KMS-11 (cell line): ENCODE measurements at regions not wholly inside any gene's neighbourhood (a gene's known extent, or its start where the extent isn't known, plus 50 kb on each side); places are given as distances from the start of the nearest gene placed in this dataset.

Source experiments
- H2AFZ ChIP-seq: fragments of 200-600 bp; sonication (generic); 2 replicates; pipeline ENCODE4 v1.6.1; 2016; ENCODE audit warnings: antibody characterized with exemption, mixed run types, low read depth
- H3K27ac ChIP-seq: fragments of 200-600 bp; sonication (generic); 2 replicates; pipeline ENCODE4 v1.6.1; 2016; ENCODE audit warnings: mild to moderate bottlenecking, mixed run types
- H3K27me3 ChIP-seq: fragments of 200-600 bp; sonication (generic); 2 replicates; pipeline ENCODE4 v1.6.1; 2017; ENCODE audit warnings: mild to moderate bottlenecking, low read depth, mixed run types, moderate library complexity; ENCODE audit not compliant: insufficient read depth
- H3K36me3 ChIP-seq: fragments of 200-600 bp; sonication (generic); 2 replicates; pipeline ENCODE4 v1.6.1; 2017; ENCODE audit warnings: mild to moderate bottlenecking, mixed run types; ENCODE audit not compliant: insufficient read depth
- H3K4me1 ChIP-seq: fragments of 200-600 bp; sonication (generic); 2 replicates; pipeline ENCODE4 v1.6.1; 2016; ENCODE audit warnings: mild to moderate bottlenecking, low read depth, mixed run types; ENCODE audit not compliant: poor library complexity, severe bottlenecking
- H3K4me2 ChIP-seq: fragments of 200-600 bp; sonication (generic); 2 replicates; pipeline ENCODE4 v1.7.0; 2016; ENCODE audit warnings: mild to moderate bottlenecking, mixed run types
- H3K4me3 ChIP-seq: fragments of 200-600 bp; sonication (generic); IDR thresholded peaks from 2 replicates; pipeline ENCODE4 v1.6.1; 2017; ENCODE audit warnings: low read depth, low read length, mixed read lengths; ENCODE audit not compliant: insufficient read depth
- H3K79me2 ChIP-seq: fragments of 200-600 bp; sonication (generic); 2 replicates; pipeline ENCODE4 v1.6.1; 2016; ENCODE audit warnings: low read depth, mixed run types; ENCODE audit not compliant: insufficient read depth
- H3K9ac ChIP-seq: fragments of 200-600 bp; sonication (generic); 2 replicates; pipeline ENCODE4 v1.6.1; 2016; ENCODE audit warnings: mild to moderate bottlenecking, mixed run types
- H4K20me1 ChIP-seq: fragments of 200-600 bp; sonication (generic); 2 replicates; pipeline ENCODE4 v1.6.1; 2016; ENCODE audit warnings: mild to moderate bottlenecking, mixed run types; ENCODE audit not compliant: insufficient read depth
- TF ChIP-seq, protein P1 (sequence below): fragments of 200-600 bp; sonication (generic); conservative IDR thresholded peaks from 2 replicates; pipeline ENCODE4 v1.6.1; 2017; ENCODE audit warnings: low read depth, mild to moderate bottlenecking, antibody characterized with exemption, low read length, moderate library complexity, mixed read lengths

DNA sequence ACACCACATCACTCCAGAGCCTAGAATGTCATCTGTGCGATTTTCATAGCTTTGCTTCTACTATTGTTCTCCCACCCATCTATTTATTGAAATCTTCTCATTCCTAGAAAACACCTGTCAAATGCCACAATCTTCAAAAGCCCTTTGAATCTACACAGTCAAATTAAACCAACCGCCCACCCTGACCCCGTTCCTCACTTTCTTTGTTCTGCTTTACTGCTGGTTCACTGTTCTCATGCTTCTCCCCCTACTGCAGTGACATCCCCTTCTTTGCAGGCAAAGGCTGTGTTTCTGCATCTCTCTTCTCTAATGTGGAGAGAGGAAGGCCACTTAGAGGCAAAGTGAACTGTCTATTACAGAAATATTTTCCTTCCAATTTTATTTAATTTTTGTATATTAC is 152.4 kb upstream of the NEBL start:
- no peaks in the 10 kb centered on the region for H3K79me2 ChIP-seq
- TF ChIP-seq, protein P1, sequence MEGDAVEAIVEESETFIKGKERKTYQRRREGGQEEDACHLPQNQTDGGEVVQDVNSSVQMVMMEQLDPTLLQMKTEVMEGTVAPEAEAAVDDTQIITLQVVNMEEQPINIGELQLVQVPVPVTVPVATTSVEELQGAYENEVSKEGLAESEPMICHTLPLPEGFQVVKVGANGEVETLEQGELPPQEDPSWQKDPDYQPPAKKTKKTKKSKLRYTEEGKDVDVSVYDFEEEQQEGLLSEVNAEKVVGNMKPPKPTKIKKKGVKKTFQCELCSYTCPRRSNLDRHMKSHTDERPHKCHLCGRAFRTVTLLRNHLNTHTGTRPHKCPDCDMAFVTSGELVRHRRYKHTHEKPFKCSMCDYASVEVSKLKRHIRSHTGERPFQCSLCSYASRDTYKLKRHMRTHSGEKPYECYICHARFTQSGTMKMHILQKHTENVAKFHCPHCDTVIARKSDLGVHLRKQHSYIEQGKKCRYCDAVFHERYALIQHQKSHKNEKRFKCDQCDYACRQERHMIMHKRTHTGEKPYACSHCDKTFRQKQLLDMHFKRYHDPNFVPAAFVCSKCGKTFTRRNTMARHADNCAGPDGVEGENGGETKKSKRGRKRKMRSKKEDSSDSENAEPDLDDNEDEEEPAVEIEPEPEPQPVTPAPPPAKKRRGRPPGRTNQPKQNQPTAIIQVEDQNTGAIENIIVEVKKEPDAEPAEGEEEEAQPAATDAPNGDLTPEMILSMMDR: no peak
- no peak overlapping the region for H3K4me3 ChIP-seq
- H3K9ac ChIP-seq: no peak overlapping the region
- no peak overlapping the region for H3K4me2 ChIP-seq
- no peak overlapping the region for H2AFZ ChIP-seq
- no peak overlapping the region for H3K27ac ChIP-seq
- no peaks in the 10 kb centered on the region for H4K20me1 ChIP-seq
- no peaks in the 10 kb centered on the region for H3K4me1 ChIP-seq
- H3K36me3 ChIP-seq: no peaks in the 10 kb centered on the region
- no peaks in the 10 kb centered on the region for H3K27me3 ChIP-seq

DNA sequence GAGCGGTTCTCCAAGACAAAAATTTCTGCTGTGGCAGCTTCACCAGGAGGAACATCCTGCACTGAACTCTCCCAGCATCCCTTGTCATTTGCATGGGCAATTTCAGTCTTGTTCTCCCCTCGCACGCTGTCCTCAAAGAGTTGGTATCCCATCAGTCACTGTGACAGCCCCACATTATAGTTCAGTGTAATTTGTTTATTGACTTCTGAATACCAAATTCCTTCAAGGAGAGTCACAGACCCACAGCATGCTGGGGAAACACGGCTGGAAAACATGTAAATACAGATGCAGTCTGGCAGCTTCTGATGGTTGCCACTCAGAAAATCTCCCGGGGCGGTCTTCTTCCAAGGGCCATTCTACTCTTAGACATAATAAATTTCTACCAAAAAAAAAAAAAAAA is 151.0 kb upstream of the NEBL start:
- H3K9ac ChIP-seq: no peak overlapping the region
- H3K4me2 ChIP-seq: no peak overlapping the region
- no peak overlapping the region for H2AFZ ChIP-seq
- H3K36me3 ChIP-seq: no peaks in the 10 kb centered on the region
- H3K27me3 ChIP-seq: no peaks in the 10 kb centered on the region
- H4K20me1 ChIP-seq: no peaks in the 10 kb centered on the region
- H3K79me2 ChIP-seq: no peaks in the 10 kb centered on the region
- H3K4me3 ChIP-seq: no peak overlapping the region
- H3K27ac ChIP-seq: no peak overlapping the region
- TF ChIP-seq, protein P1: no peak
- no peaks in the 10 kb centered on the region for H3K4me1 ChIP-seq

DNA sequence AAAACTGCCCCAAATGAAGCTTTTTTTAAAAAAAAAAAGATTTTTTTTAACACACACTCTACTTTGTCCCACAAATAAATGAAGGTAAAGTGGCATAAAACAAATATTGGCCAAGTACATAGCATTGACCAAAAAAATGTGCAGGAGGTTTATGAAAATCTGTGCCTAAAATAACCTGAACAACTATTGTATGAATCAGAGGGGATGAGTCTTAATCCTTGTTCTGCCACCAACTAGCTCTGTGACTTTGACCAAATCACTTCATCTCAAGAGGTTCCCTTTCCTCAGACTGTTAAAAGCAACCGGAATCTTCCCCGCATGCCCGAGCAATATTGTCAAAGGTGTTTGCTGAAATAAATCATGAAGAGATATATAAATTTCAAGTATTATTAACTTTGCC is 150.4 kb upstream of the NEBL start:
- no peak overlapping the region for H3K4me2 ChIP-seq
- no peaks in the 10 kb centered on the region for H4K20me1 ChIP-seq
- TF ChIP-seq, protein P1: no peak

DNA sequence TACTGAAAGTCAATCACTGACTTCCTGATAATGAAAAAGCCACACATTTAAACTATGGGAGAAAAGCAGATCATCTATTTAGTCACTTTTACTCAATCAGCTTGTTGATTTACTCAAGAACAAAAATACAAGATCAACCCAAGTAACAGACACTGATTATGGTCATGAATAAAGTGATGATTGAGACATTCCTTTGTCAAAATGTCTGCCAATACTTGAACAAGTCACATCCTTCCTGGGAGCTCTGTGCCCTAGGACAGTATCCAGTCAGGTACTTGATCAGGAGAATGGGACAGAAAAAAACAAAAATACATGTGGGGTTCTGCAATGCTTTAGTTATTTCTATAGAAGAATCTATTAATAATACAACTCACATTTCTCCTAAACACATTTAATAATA is 150.0 kb upstream of the NEBL start:
- Histone ChIP-seq H3K9ac (no peak overlapping the region), H3K36me3 (no peaks in the 10 kb centered on the region), H3K4me1 (peaks cover 8% of the 10 kb centered on the region), H3K4me2 (no peak overlapping the region), H3K79me2 (no peaks in the 10 kb centered on the region), H3K4me3 (no peak overlapping the region), H3K27ac (no peak overlapping the region), H4K20me1 (no peaks in the 10 kb centered on the region), H3K27me3 (no peaks in the 10 kb centered on the region), H2AFZ (no peak overlapping the region)
- TF ChIP-seq, protein P1: no peak

More for the DNA sequence above, 150.4 kb upstream of the NEBL start:
- Histone ChIP-seq H2AFZ (no peak overlapping the region), H3K4me1 (peaks cover 4% of the 10 kb centered on the region), H3K36me3 (no peaks in the 10 kb centered on the region), H3K4me3 (no peak overlapping the region), H3K27ac (no peak overlapping the region), H3K79me2 (no peaks in the 10 kb centered on the region), H3K9ac (no peak overlapping the region), H3K27me3 (no peaks in the 10 kb centered on the region)

DNA sequence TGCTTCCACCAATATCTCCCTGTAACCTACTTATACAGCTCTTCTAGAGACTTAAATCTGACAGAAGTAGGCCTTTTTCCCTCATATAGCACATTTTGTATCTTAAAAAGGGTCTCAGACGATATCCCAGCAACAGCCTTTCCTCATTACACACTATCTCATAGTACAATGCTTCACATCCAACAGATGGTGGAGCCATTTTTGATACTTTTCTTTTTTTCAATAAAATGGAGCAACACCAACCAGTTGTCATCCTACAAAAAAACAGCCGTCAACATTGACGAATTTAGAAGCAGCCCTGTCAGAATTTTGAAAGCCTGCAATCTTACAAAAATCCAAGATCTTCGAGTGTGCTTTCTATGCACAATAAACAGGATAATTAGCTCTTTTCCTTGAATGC is 145.9 kb upstream of the NEBL start:
- Histone ChIP-seq H3K9ac (no peak overlapping the region), H3K79me2 (no peaks in the 10 kb centered on the region), H3K4me2 (no peak overlapping the region), H4K20me1 (no peaks in the 10 kb centered on the region), H3K27me3 (no peaks in the 10 kb centered on the region), H3K4me3 (no peak overlapping the region), H2AFZ (no peak overlapping the region), H3K36me3 (no peaks in the 10 kb centered on the region), H3K4me1 (peaks cover 8% of the 10 kb centered on the region), H3K27ac (no peak overlapping the region)
- TF ChIP-seq, protein P1: no peak
